ENCODE measurements at regions not wholly inside any gene's neighbourhood (a gene's known extent, or its start where the extent isn't known, plus 50 kb on each side); places are given as distances from the start of the nearest gene placed in this dataset.

DNA sequence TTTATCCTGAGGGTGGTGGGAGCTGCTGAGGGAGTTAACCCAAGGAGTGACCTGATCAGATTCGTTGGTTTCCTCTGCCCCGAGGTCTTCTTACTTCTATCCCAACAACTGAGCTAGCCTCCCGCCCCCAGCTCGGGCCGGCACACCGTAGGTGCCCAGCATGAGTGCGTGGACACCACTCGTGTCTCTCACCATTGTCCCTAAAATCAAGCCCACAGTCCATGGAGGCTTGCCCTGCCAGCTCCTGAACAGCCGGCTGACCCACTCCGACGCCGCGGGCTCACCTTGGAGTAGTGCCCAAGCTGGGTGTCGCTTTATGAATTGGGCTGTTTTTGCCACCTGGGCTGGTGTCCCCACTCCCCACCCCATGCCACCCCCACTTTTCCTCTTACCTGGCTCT is 59.0 kb upstream of the CCDC167 start:
- H2AFZ ChIP-seq (ENCODE audit: control insufficient read depth, low read length) = no peak overlapping the region
- TF ChIP-seq, protein P1, sequence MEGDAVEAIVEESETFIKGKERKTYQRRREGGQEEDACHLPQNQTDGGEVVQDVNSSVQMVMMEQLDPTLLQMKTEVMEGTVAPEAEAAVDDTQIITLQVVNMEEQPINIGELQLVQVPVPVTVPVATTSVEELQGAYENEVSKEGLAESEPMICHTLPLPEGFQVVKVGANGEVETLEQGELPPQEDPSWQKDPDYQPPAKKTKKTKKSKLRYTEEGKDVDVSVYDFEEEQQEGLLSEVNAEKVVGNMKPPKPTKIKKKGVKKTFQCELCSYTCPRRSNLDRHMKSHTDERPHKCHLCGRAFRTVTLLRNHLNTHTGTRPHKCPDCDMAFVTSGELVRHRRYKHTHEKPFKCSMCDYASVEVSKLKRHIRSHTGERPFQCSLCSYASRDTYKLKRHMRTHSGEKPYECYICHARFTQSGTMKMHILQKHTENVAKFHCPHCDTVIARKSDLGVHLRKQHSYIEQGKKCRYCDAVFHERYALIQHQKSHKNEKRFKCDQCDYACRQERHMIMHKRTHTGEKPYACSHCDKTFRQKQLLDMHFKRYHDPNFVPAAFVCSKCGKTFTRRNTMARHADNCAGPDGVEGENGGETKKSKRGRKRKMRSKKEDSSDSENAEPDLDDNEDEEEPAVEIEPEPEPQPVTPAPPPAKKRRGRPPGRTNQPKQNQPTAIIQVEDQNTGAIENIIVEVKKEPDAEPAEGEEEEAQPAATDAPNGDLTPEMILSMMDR (optimal IDR thresholded peaks at IDR 0.05 in 1 of 3, IDR thresholded peaks at IDR 0.05 in 1 of 3, conservative IDR thresholded peaks at IDR 0.05 in 1 of 3; ENCODE audit: extremely low read depth in 1 of 3, insufficient read depth in 2 of 3, low read length in 3 of 3) = no peak
- TF ChIP-seq EZH2 (IDR thresholded peaks at IDR 0.05; ENCODE audit: low read length) = no peak
- H3K9me3 ChIP-seq (ENCODE audit: control insufficient read depth, low read depth, low read length) = no peaks in the 10 kb centered on the region
- peaks cover 11% of the 10 kb centered on the region for H3K4me1 ChIP-seq (ENCODE audit: control insufficient read depth, extremely low read depth, insufficient read depth, low read length)
- no peak for FAIRE-seq
- H3K9me1 ChIP-seq (ENCODE audit: control insufficient read depth, extremely low read depth, insufficient read depth, low read length) = no peaks in the 10 kb centered on the region
- dilution Hi-C loops (cut with MboI; ENCODE audit: extremely low pct_ligation_motif_present, low sequenced_read_pairs) = no loop called here
- no peaks in the 10 kb centered on the region for H4K20me1 ChIP-seq (ENCODE audit: control insufficient read depth, extremely low read depth, insufficient read depth, low read length)
- H3K27ac ChIP-seq (ENCODE audit: control insufficient read depth, insufficient read depth, low read length) = no peak overlapping the region
- H3K79me2 ChIP-seq (ENCODE audit: control insufficient read depth, insufficient read depth, low read length) = no peaks in the 10 kb centered on the region
- H3K9ac ChIP-seq (ENCODE audit: control insufficient read depth, extremely low read depth, insufficient read depth, low read length) = no peak overlapping the region
- H3K4me2 ChIP-seq (ENCODE audit: control insufficient read depth, extremely low read depth, insufficient read depth, low read depth, low read length) = no peak overlapping the region
- no peaks in the 10 kb centered on the region for H3K36me3 ChIP-seq (ENCODE audit: control insufficient read depth in 2 of 2, extremely low read depth in 1 of 2, insufficient read depth in 2 of 2, low read length in 2 of 2)
- DNase-seq (ENCODE audit: low read depth, low spot score) = no peak
- H3K4me3 ChIP-seq (ENCODE audit: control insufficient read depth in 2 of 3, extremely low read depth in 1 of 3, insufficient read depth in 2 of 3, low read depth in 1 of 3, low read length in 3 of 3) = no peak overlapping the region
- H3K27me3 ChIP-seq (ENCODE audit: control insufficient read depth, extremely low read depth, insufficient read depth, low read length) = peaks cover 17% of the 10 kb centered on the region

DNA sequence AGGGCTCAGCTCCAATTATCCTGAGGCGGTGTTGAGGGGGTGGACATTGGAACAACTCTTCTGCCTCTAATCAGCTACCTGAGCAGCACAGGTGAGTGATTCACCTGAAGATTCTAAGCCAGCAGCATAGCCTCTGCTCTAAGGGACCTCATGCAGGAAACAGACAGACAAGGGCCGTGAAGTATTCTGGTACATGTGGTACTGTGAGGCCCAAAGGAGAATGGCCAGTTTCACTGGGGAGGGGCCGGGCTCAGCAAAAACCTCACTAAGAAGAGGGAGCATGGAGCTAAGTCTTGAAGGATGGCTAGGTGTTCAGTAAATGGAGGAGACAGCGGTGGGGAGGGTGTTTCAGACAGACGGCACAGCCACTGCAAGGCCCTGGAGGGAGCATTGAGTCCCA is 58.5 kb upstream of the CCDC167 start:
- FAIRE-seq (no peak), DNase-seq (ENCODE audit: low read depth, low spot score) (no peak)
- no peaks in the 10 kb centered on the region for H3K9me3 ChIP-seq (ENCODE audit: control insufficient read depth, low read depth, low read length)
- H3K9me1 ChIP-seq (ENCODE audit: control insufficient read depth, extremely low read depth, insufficient read depth, low read length) = no peaks in the 10 kb centered on the region
- peaks cover 17% of the 10 kb centered on the region for H3K27me3 ChIP-seq (ENCODE audit: control insufficient read depth, extremely low read depth, insufficient read depth, low read length)
- no peak overlapping the region for H3K4me3 ChIP-seq (ENCODE audit: control insufficient read depth in 2 of 3, extremely low read depth in 1 of 3, insufficient read depth in 2 of 3, low read depth in 1 of 3, low read length in 3 of 3)
- H3K36me3 ChIP-seq (ENCODE audit: control insufficient read depth in 2 of 2, extremely low read depth in 1 of 2, insufficient read depth in 2 of 2, low read length in 2 of 2) = no peaks in the 10 kb centered on the region
- no peak overlapping the region for H3K27ac ChIP-seq (ENCODE audit: control insufficient read depth, insufficient read depth, low read length)
- H2AFZ ChIP-seq (ENCODE audit: control insufficient read depth, low read length) = no peak overlapping the region
- no peaks in the 10 kb centered on the region for H3K79me2 ChIP-seq (ENCODE audit: control insufficient read depth, insufficient read depth, low read length)
- peaks cover 16% of the 10 kb centered on the region for H3K4me1 ChIP-seq (ENCODE audit: control insufficient read depth, extremely low read depth, insufficient read depth, low read length)
- dilution Hi-C loops (cut with MboI; ENCODE audit: extremely low pct_ligation_motif_present, low sequenced_read_pairs) = no loop called here
- TF ChIP-seq EZH2 (IDR thresholded peaks at IDR 0.05; ENCODE audit: low read length) = no peak
- TF ChIP-seq, protein P1 (optimal IDR thresholded peaks at IDR 0.05 in 1 of 3, IDR thresholded peaks at IDR 0.05 in 1 of 3, conservative IDR thresholded peaks at IDR 0.05 in 1 of 3; ENCODE audit: extremely low read depth in 1 of 3, insufficient read depth in 2 of 3, low read length in 3 of 3) = no peak
- no peak overlapping the region for H3K9ac ChIP-seq (ENCODE audit: control insufficient read depth, extremely low read depth, insufficient read depth, low read length)
- H3K4me2 ChIP-seq (ENCODE audit: control insufficient read depth, extremely low read depth, insufficient read depth, low read depth, low read length) = no peak overlapping the region
- H4K20me1 ChIP-seq (ENCODE audit: control insufficient read depth, extremely low read depth, insufficient read depth, low read length) = no peaks in the 10 kb centered on the region
